ENCODE measurements at regions not wholly inside any gene's neighbourhood (a gene's known extent, or its start where the extent isn't known, plus 50 kb on each side); places are given as distances from the start of the nearest gene placed in this dataset.

DNA sequence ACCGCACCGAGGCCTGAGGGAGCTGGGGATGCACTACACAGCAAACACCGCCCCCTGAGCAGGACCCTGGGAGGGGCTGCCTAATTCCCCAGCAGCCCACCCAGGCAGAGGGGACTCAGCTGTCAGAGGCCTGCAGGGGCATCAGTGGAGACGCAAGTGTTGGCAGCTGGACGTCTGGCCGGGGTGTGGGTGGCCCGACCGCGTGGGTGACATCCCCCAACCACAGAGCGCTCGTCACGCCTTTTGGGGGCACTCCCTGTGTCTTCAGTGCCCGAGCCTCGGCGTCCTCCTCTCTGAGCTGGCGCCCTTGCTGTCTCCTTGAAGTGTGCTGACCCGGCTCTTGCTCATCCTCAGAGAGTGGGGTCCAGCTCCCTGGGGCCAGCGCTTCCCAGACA lies 150.2 kb downstream of the BRD1 start:
- TF ChIP-seq, protein P1, sequence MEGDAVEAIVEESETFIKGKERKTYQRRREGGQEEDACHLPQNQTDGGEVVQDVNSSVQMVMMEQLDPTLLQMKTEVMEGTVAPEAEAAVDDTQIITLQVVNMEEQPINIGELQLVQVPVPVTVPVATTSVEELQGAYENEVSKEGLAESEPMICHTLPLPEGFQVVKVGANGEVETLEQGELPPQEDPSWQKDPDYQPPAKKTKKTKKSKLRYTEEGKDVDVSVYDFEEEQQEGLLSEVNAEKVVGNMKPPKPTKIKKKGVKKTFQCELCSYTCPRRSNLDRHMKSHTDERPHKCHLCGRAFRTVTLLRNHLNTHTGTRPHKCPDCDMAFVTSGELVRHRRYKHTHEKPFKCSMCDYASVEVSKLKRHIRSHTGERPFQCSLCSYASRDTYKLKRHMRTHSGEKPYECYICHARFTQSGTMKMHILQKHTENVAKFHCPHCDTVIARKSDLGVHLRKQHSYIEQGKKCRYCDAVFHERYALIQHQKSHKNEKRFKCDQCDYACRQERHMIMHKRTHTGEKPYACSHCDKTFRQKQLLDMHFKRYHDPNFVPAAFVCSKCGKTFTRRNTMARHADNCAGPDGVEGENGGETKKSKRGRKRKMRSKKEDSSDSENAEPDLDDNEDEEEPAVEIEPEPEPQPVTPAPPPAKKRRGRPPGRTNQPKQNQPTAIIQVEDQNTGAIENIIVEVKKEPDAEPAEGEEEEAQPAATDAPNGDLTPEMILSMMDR (IDR thresholded peaks at IDR 0.05): no peak
- no peak for TF ChIP-seq POLR2A (IDR thresholded peaks at IDR 0.05)

Data from esophagus squamous epithelium (tissue), 4 donors.